Panc1 (cell line): ENCODE measurements at regions not wholly inside any gene's neighbourhood (a gene's known extent, or its start where the extent isn't known, plus 50 kb on each side); places are given as distances from the start of the nearest gene placed in this dataset.

Experiments used
- ATAC-seq: fragments of 200-7000 bp; cut with Tn5 transposase; 2 replicates; pipeline ENCODE4 v1.9.1; 2020; ENCODE audit warnings: mild to moderate bottlenecking, moderate library complexity
- BruUV-seq: library from RNA; stranded (reverse); fragments of 400-500 nt; replicated peaks from 2 replicates; lab custom pipeline; 2021; lab: Mats Ljungman, UMichigan
- CTCF ChIA-PET: fragments of 300-600 bp; sonication (Branson Sonifier 250); formaldehyde crosslinking; loops from one replicate; lab custom pipeline; 2022; ENCODE audit warnings: antibody characterized with exemption; lab: Charles Lee
- POLR2A ChIA-PET: fragments of 300-600 bp; sonication (Branson Sonifier 250); formaldehyde crosslinking; loops from one replicate; lab custom pipeline; 2022; ENCODE audit warnings: antibody characterized with exemption; lab: Charles Lee
- DNase-seq: peaks from one replicate; pipeline ENCODE4 v3.0.0-alpha.2; 2010; ENCODE audit warnings: low read depth, low spot score
- H3K27ac ChIP-seq: 2 replicates; pipeline ENCODE4 v1.5.1; 2011; ENCODE audit warnings: mild to moderate bottlenecking, low read length, inconsistent platforms
- H3K27me3 ChIP-seq: fragments of 200-500 bp; sonication (Bioruptor generic); 2 replicates; pipeline ENCODE4 v1.6.0; 2014; ENCODE audit warnings: low read length, inconsistent platforms; ENCODE audit not compliant: control insufficient read depth, insufficient read depth
- H3K36me3 ChIP-seq: fragments of 200-500 bp; sonication (Bioruptor generic); 2 replicates; pipeline ENCODE4 v1.5.1; 2014; ENCODE audit warnings: inconsistent platforms, mild to moderate bottlenecking, low read length, moderate library complexity; ENCODE audit not compliant: control insufficient read depth, insufficient read depth
- H3K4me1 ChIP-seq: 2 replicates; pipeline ENCODE4 v1.5.1; 2011; ENCODE audit warnings: inconsistent platforms, mild to moderate bottlenecking, low read length, moderate library complexity; ENCODE audit not compliant: control insufficient read depth, insufficient read depth
- H3K4me3 ChIP-seq, 2 experiments: 2 replicates each; pipeline ENCODE4 v1.5.1; 2011 to 2012; ENCODE audit warnings: low read depth in 2 of 2, low read length in 2 of 2, mild to moderate bottlenecking in 2 of 2, inconsistent platforms in 1 of 2, moderate library complexity in 1 of 2
- H3K9me3 ChIP-seq: fragments of 200-500 bp; sonication (Bioruptor generic); 2 replicates; pipeline ENCODE4 v1.5.1; 2014; ENCODE audit warnings: low read depth, mild to moderate bottlenecking, inconsistent platforms, low read length, moderate library complexity; ENCODE audit not compliant: control insufficient read depth, insufficient read depth
- POLR2AphosphoS5 ChIP-seq: IDR thresholded peaks from 2 replicates; pipeline ENCODE4 v1.6.1; 2012; ENCODE audit warnings: mild to moderate bottlenecking, low read depth, low read length, moderate library complexity
- SIN3A ChIP-seq: IDR thresholded peaks from 2 replicates; pipeline ENCODE4 v1.6.1; 2012; ENCODE audit warnings: low read depth, mild to moderate bottlenecking, low read length, moderate library complexity, borderline replicate concordance; ENCODE audit not compliant: insufficient read depth
- TCF7L2 ChIP-seq: IDR thresholded peaks from 2 replicates; pipeline ENCODE4 v1.6.1; 2011; ENCODE audit warnings: mild to moderate bottlenecking, low read depth, low read length, inconsistent platforms
- in situ Hi-C: cut with HindIII; loops from 2 replicates; pipeline ENCODE4 v1.10.0; 2016; ENCODE audit warnings: low sequenced_read_pairs, low pct_unique_long_range_greater_than_20kb
- intact Hi-C: fragments of 100-400 bp; cut with micrococcal nuclease; formaldehyde crosslinking; loops from one replicate; pipeline ENCODE4 v1.10.0; 2022; ENCODE audit not compliant: unreplicated experiment
- TF ChIP-seq, protein P1 (sequence below): fragments of 450-650 bp; IDR thresholded peaks from 2 replicates; pipeline ENCODE4 v1.5.1; 2017; ENCODE audit warnings: mild to moderate bottlenecking
- TF ChIP-seq, protein P2 (sequence below), 2 experiments: IDR thresholded peaks; 2 replicates each; pipeline ENCODE4 v1.6.1; 2011 to 2012; ENCODE audit warnings: low read depth in 2 of 2, control low read depth in 1 of 2, low read length in 1 of 2, mild to moderate bottlenecking in 1 of 2, moderate library complexity in 1 of 2; ENCODE audit not compliant: insufficient read depth in 1 of 2

DNA sequence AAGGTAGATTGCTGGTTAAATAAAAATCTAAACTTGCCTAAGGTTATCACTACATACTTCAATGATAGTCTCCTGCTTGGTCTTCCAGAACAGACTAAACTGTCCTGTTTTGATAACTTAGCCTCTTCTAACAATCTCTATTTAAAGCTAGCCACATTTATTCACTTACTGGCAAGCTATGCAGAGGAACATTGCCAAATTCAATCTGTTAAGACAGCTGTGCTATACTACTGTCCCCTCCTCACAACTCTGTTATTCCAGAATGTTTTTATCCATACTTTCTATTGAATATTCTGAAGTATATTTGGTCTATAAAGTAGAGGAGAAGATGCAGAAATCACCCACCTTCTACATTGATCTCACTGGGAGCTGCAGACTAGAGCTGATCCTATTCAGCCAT lies 594.0 kb upstream of the CCDC54 start:
- Histone ChIP-seq H3K4me1 (no peaks in the 10 kb centered on the region), H3K36me3 (no peaks in the 10 kb centered on the region), H3K27me3 (no peaks in the 10 kb centered on the region), H3K27ac (no peak overlapping the region), H3K9me3 (no peaks in the 10 kb centered on the region), H3K4me3 (no peak overlapping the region)
- POLR2A ChIA-PET = no interaction called here
- TF ChIP-seq, protein P1, sequence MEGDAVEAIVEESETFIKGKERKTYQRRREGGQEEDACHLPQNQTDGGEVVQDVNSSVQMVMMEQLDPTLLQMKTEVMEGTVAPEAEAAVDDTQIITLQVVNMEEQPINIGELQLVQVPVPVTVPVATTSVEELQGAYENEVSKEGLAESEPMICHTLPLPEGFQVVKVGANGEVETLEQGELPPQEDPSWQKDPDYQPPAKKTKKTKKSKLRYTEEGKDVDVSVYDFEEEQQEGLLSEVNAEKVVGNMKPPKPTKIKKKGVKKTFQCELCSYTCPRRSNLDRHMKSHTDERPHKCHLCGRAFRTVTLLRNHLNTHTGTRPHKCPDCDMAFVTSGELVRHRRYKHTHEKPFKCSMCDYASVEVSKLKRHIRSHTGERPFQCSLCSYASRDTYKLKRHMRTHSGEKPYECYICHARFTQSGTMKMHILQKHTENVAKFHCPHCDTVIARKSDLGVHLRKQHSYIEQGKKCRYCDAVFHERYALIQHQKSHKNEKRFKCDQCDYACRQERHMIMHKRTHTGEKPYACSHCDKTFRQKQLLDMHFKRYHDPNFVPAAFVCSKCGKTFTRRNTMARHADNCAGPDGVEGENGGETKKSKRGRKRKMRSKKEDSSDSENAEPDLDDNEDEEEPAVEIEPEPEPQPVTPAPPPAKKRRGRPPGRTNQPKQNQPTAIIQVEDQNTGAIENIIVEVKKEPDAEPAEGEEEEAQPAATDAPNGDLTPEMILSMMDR = no peak
- TF ChIP-seq SIN3A (no peak), TCF7L2 (no peak), POLR2AphosphoS5 (no peak)
- TF ChIP-seq, protein P2, sequence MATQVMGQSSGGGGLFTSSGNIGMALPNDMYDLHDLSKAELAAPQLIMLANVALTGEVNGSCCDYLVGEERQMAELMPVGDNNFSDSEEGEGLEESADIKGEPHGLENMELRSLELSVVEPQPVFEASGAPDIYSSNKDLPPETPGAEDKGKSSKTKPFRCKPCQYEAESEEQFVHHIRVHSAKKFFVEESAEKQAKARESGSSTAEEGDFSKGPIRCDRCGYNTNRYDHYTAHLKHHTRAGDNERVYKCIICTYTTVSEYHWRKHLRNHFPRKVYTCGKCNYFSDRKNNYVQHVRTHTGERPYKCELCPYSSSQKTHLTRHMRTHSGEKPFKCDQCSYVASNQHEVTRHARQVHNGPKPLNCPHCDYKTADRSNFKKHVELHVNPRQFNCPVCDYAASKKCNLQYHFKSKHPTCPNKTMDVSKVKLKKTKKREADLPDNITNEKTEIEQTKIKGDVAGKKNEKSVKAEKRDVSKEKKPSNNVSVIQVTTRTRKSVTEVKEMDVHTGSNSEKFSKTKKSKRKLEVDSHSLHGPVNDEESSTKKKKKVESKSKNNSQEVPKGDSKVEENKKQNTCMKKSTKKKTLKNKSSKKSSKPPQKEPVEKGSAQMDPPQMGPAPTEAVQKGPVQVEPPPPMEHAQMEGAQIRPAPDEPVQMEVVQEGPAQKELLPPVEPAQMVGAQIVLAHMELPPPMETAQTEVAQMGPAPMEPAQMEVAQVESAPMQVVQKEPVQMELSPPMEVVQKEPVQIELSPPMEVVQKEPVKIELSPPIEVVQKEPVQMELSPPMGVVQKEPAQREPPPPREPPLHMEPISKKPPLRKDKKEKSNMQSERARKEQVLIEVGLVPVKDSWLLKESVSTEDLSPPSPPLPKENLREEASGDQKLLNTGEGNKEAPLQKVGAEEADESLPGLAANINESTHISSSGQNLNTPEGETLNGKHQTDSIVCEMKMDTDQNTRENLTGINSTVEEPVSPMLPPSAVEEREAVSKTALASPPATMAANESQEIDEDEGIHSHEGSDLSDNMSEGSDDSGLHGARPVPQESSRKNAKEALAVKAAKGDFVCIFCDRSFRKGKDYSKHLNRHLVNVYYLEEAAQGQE (IDR thresholded peaks at IDR 0.05; ENCODE audit: insufficient read depth in 1 of 2, low read depth in 2 of 2, low read length in 1 of 2) = no peak
- no TSS peak for BruUV-seq
- no peak for DNase-seq
- ATAC-seq = no peak
- in situ Hi-C loops = no loop called here
- intact Hi-C loops = no loop called here
- CTCF ChIA-PET = interaction anchor here (0.6 kb wide), 1 partner anchor 1128 kb away, joined by 4 read pairs; no protein-coding TSS in a partner anchor

DNA sequence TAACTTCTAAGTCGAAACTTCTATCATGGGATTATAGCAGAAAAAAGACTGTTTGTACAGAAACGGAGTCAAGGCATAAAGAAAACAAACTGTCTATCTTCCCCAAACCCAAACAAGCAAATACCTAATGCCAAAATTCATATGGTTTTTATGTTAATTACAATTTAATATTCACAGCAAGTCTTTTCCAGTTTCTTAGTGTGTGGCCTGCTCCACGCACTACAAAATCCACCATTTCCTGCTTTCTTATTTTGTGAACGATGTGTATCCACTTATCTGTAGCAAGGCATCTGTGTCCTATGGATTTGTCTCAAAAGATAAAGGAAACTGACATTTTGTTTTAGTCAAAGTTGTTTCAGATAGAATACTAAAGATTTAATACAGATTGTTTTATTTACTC lies 588.0 kb upstream of the CCDC54 start:
- no peaks in the 10 kb centered on the region for H3K4me1 ChIP-seq
- ChIA-PET POLR2A (no interaction called here), CTCF (interaction anchor here (0.6 kb wide), 1 partner anchor 127 kb away, joined by 3 read pairs; no protein-coding TSS in a partner anchor)
- ATAC-seq (no peak), DNase-seq (no peak)
- no peaks in the 10 kb centered on the region for H3K27me3 ChIP-seq
- H3K4me3 ChIP-seq = no peak overlapping the region
- no peak overlapping the region for H3K27ac ChIP-seq
- in situ Hi-C loops (no loop called here), intact Hi-C loops (no loop called here)
- TF ChIP-seq POLR2AphosphoS5 (no peak), TCF7L2 (no peak), SIN3A (no peak)
- TF ChIP-seq, protein P1 = no peak
- TF ChIP-seq, protein P2 (IDR thresholded peaks at IDR 0.05; ENCODE audit: insufficient read depth in 1 of 2, low read depth in 2 of 2, low read length in 1 of 2) = no peak
- H3K36me3 ChIP-seq = no peaks in the 10 kb centered on the region
- H3K9me3 ChIP-seq = no peaks in the 10 kb centered on the region
- BruUV-seq = no TSS peak
